IMR-90 (cell line): ENCODE measurements at regions not wholly inside any gene's neighbourhood (a gene's known extent, or its start where the extent isn't known, plus 50 kb on each side); places are given as distances from the start of the nearest gene placed in this dataset.

Experiments used
- ATAC-seq: fragments of 200-7000 bp; cut with Tn5 transposase; 2 replicates; pipeline ENCODE4 v1.9.1; 2020; ENCODE audit warnings: low read depth, mild to moderate bottlenecking, moderate library complexity
- BruUV-seq: library from RNA; stranded (reverse); fragments of 400-500 nt; replicated peaks from 2 replicates; lab custom pipeline; 2021; lab: Mats Ljungman, UMichigan
- CTCF ChIA-PET: fragments of 300-600 bp; formaldehyde crosslinking; extraction: SDS; loops from one replicate; lab custom pipeline; 2021; ENCODE audit warnings: antibody characterized with exemption; lab: Yijun Ruan, JAX
- POLR2A ChIA-PET: fragments of 300-600 bp; sonication (Branson Sonifier 250); formaldehyde crosslinking; loops from one replicate; lab custom pipeline; 2022; ENCODE audit warnings: antibody characterized with exemption; ENCODE audit not compliant: unreplicated experiment; lab: Charles Lee
- DNase-seq: peaks from one replicate; pipeline ENCODE4 v3.0.0; 2013
- H2AFZ ChIP-seq: replicated peaks from 2 replicates; pipeline ENCODE3; 2013; ENCODE audit warnings: low read length, mild to moderate bottlenecking; ENCODE audit not compliant: poor library complexity
- H2AK5ac ChIP-seq: 2 replicates; pipeline ENCODE4 v1.6.1; 2013; ENCODE audit warnings: low read depth, low read length, inconsistent platforms
- H2AK9ac ChIP-seq: replicated peaks from 2 replicates; pipeline ENCODE3; 2013; ENCODE audit warnings: mild to moderate bottlenecking, low read depth, low read length, moderate library complexity; ENCODE audit not compliant: poor library complexity
- H2BK120ac ChIP-seq: 2 replicates; pipeline ENCODE4 v1.6.1; 2013; ENCODE audit warnings: low read depth, low read length, inconsistent platforms
- H2BK15ac ChIP-seq: 3 replicates; pipeline ENCODE4 v1.6.1; 2013; ENCODE audit warnings: low read depth, low read length, inconsistent platforms
- H2BK20ac ChIP-seq: 2 replicates; pipeline ENCODE4 v1.6.1; 2013; ENCODE audit warnings: low read depth, mild to moderate bottlenecking, inconsistent platforms, low read length, moderate library complexity
- H2BK5ac ChIP-seq: 2 replicates; pipeline ENCODE4 v1.6.1; 2013; ENCODE audit warnings: mild to moderate bottlenecking, low read depth, low read length, inconsistent platforms; ENCODE audit not compliant: poor library complexity, severe bottlenecking
- H3K14ac ChIP-seq: replicated peaks from 2 replicates; pipeline ENCODE4 v1.6.1; 2013; ENCODE audit warnings: low read depth, low read length, inconsistent platforms
- H3K18ac ChIP-seq: 2 replicates; pipeline ENCODE4 v1.6.1; 2013; ENCODE audit warnings: low read depth, low read length, control low read depth
- H3K23ac ChIP-seq: 2 replicates; pipeline ENCODE4 v1.6.1; 2013; ENCODE audit warnings: low read depth, low read length, inconsistent platforms
- H3K27ac ChIP-seq: 2 replicates; pipeline ENCODE4 v1.5.1; 2013; ENCODE audit warnings: mild to moderate bottlenecking, control low read depth, low read length; ENCODE audit not compliant: insufficient read depth
- H3K27me3 ChIP-seq: 2 replicates; pipeline ENCODE4 v1.6.1; 2013; ENCODE audit warnings: low read length; ENCODE audit not compliant: control insufficient read depth, insufficient read depth
- H3K36me3 ChIP-seq: 2 replicates; pipeline ENCODE4 v1.6.1; 2013; ENCODE audit warnings: low read length, mixed read lengths; ENCODE audit not compliant: control insufficient read depth, insufficient read depth
- H3K4ac ChIP-seq: 2 replicates; pipeline ENCODE4 v1.6.1; 2013; ENCODE audit warnings: low read depth, low read length, inconsistent platforms
- H3K4me1 ChIP-seq: 2 replicates; pipeline ENCODE4 v1.6.1; 2013; ENCODE audit warnings: low read length, mixed read lengths; ENCODE audit not compliant: control insufficient read depth, insufficient read depth
- H3K4me2 ChIP-seq: 2 replicates; pipeline ENCODE4 v1.6.1; 2013; ENCODE audit warnings: low read depth, mild to moderate bottlenecking, control low read depth, low read length, moderate library complexity
- H3K4me3 ChIP-seq: 2 replicates; pipeline ENCODE4 v1.5.1; 2013; ENCODE audit warnings: low read depth, mild to moderate bottlenecking, control low read depth, low read length, moderate library complexity; ENCODE audit not compliant: insufficient read depth
- H3K56ac ChIP-seq: 2 replicates; pipeline ENCODE4 v1.6.1; 2013; ENCODE audit warnings: low read length, inconsistent platforms; ENCODE audit not compliant: insufficient read depth; ENCODE audit errors: extremely low read depth
- H3K79me1 ChIP-seq, 2 experiments: 2 replicates each; pipeline ENCODE4 v1.6.1; 2013; ENCODE audit warnings: low read length in 2 of 2, inconsistent platforms in 1 of 2, low read depth in 1 of 2
- H3K9ac ChIP-seq: 2 replicates; pipeline ENCODE4 v1.6.1; 2013; ENCODE audit warnings: low read depth, low read length, control low read depth
- H3K9me1 ChIP-seq: 2 replicates; pipeline ENCODE4 v1.6.1; 2013; ENCODE audit warnings: low read length, inconsistent platforms; ENCODE audit not compliant: insufficient read depth
- H3K9me3 ChIP-seq: 2 replicates; pipeline ENCODE4 v1.6.1; 2013; ENCODE audit warnings: low read length; ENCODE audit not compliant: control insufficient read depth, insufficient read depth
- H4K20me1 ChIP-seq: 2 replicates; pipeline ENCODE4 v1.6.1; 2013; ENCODE audit warnings: low read length, inconsistent platforms; ENCODE audit not compliant: insufficient read depth
- H4K5ac ChIP-seq: 2 replicates; pipeline ENCODE4 v1.6.1; 2013; ENCODE audit warnings: mild to moderate bottlenecking, low read depth, low read length, control low read depth
- H4K8ac ChIP-seq, 2 experiments: 2 replicates each; pipeline ENCODE4 v1.6.1; 2013; ENCODE audit warnings: low read depth in 2 of 2, low read length in 2 of 2, control low read depth in 1 of 2, inconsistent platforms in 1 of 2
- H4K91ac ChIP-seq: 2 replicates; pipeline ENCODE4 v1.6.1; 2013; ENCODE audit warnings: low read depth, low read length, inconsistent platforms; ENCODE audit not compliant: insufficient read depth
- MAFK ChIP-seq: IDR thresholded peaks from 2 replicates; pipeline ENCODE4 v1.6.1; 2012; ENCODE audit warnings: low read depth, low read length, improper control_type of control experiment
- MXI1 ChIP-seq: IDR thresholded peaks from 2 replicates; pipeline ENCODE4 v1.6.1; 2012; ENCODE audit warnings: low read depth, mild to moderate bottlenecking, low read length, moderate library complexity, borderline replicate concordance
- POLR2A ChIP-seq: IDR thresholded peaks from 2 replicates; pipeline ENCODE4 v1.6.1; 2012; ENCODE audit warnings: mild to moderate bottlenecking, low read depth, low read length
- RAD21 ChIP-seq: IDR thresholded peaks from 2 replicates; pipeline ENCODE4 v1.6.1; 2012; ENCODE audit warnings: low read length, improper control_type of control experiment
- RFX5 ChIP-seq: IDR thresholded peaks from 2 replicates; pipeline ENCODE4 v1.8.0; 2012; ENCODE audit warnings: low read depth, mild to moderate bottlenecking, low read length, moderate library complexity
- WGBS, 2 experiments: methylation state at CpG; one replicate each; pipeline versions ENCODE4 v1.1.5 to v1.1.7; 2013; ENCODE audit warnings: missing lambda C conversion rate in 2 of 2; ENCODE audit not compliant: insufficient read length in 1 of 2; ENCODE audit errors: extremely low coverage in 2 of 2; 5-methylcytosine and 5-hydroxymethylcytosine counted together
- dilution Hi-C: fragments of 300-500 bp; cut with HindIII; formaldehyde crosslinking; loops from one replicate; pipeline ENCODE4 v1.14.3; 2018; ENCODE audit warnings: low sequenced_read_pairs; ENCODE audit not compliant: unreplicated experiment
- in situ Hi-C: fragments of 300-500 bp; cut with MboI; formaldehyde crosslinking; loops from 3 replicates; pipeline ENCODE4 v1.14.3; 2019; ENCODE audit warnings: low sequenced_read_pairs, inconsistent platforms, mixed read lengths
- intact Hi-C: fragments of 100-400 bp; cut with micrococcal nuclease; formaldehyde crosslinking; loops from 2 replicates; pipeline ENCODE4 v1.10.0; 2022

DNA sequence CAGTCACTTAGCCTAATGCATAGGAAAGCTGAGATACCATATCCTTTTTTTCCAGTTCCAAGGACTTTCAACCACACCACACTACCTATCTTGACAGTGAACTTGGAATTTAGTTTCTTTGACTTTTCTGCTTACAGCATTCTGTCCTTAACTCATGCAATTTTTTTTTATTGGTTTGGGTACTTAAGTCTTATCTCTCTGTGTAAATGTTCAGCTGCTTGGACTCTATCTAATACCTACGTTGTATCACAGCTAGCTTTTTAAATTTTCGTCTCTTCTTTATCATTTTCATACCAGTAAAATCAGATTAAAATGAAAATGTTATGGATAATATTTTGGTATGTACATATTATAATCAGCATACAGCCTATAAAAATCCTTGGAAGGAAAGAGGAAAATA, 106.9 kb upstream of the ADGRF1 start:
- no CpG with 5 or more reads among the region's 2 CpGs for WGBS, 2 experiments
- no peak overlapping the region for H2BK20ac ChIP-seq
- no peak overlapping the region for H3K4ac ChIP-seq
- H3K9me1 ChIP-seq = peaks cover 16% of the 10 kb centered on the region
- no peak overlapping the region for H4K5ac ChIP-seq
- H2BK5ac ChIP-seq = no peak overlapping the region
- dilution Hi-C loops = no loop called here
- no peaks in the 10 kb centered on the region for H3K36me3 ChIP-seq
- no peak overlapping the region for H3K27ac ChIP-seq
- no peaks in the 10 kb centered on the region for H3K79me1 ChIP-seq
- BruUV-seq = no TSS peak
- no peak overlapping the region for H2AK9ac ChIP-seq
- H3K9ac ChIP-seq = no peak overlapping the region
- H2BK15ac ChIP-seq = no peak overlapping the region
- TF ChIP-seq RAD21 (no peak), RFX5 (no peak), MAFK (no peak), POLR2A (no peak), MXI1 (no peak)
- ATAC-seq = no peak
- in situ Hi-C loops = no loop called here
- no peak overlapping the region for H2AFZ ChIP-seq
- H3K56ac ChIP-seq = no peak overlapping the region
- H3K14ac ChIP-seq = no peak overlapping the region
- H3K4me2 ChIP-seq = no peak overlapping the region
- no peak overlapping the region for H2AK5ac ChIP-seq
- H3K9me3 ChIP-seq = no peaks in the 10 kb centered on the region
- intact Hi-C loops = no loop called here
- H2BK120ac ChIP-seq = no peak overlapping the region
- POLR2A ChIA-PET = no interaction called here
- no peak overlapping the region for H3K18ac ChIP-seq
- H3K27me3 ChIP-seq = no peaks in the 10 kb centered on the region
- no peak overlapping the region for H4K8ac ChIP-seq
- no peaks in the 10 kb centered on the region for H4K20me1 ChIP-seq
- DNase-seq = no peak
- CTCF ChIA-PET = no interaction called here
- H4K91ac ChIP-seq = no peak overlapping the region
- peaks cover 27% of the 10 kb centered on the region for H3K4me1 ChIP-seq
- no peak overlapping the region for H3K4me3 ChIP-seq
- no peak overlapping the region for H3K23ac ChIP-seq
